Prostate gland (tissue), 2 donors: ENCODE measurements at regions not wholly inside any gene's neighbourhood (a gene's known extent, or its start where the extent isn't known, plus 50 kb on each side); places are given as distances from the start of the nearest gene placed in this dataset.

Experiments
- DNase-seq: peaks from one replicate; pipeline ENCODE4 v3.0.0-alpha.2; 2019; ENCODE audit warnings: low spot score
- H3K27ac ChIP-seq, 2 donors: fragments of 200-600 bp; sonication (generic); 2 replicates each; pipeline ENCODE4 v1.5.1; 2017 to 2019
- H3K27me3 ChIP-seq: fragments of 200-600 bp; sonication (generic); replicated peaks from 2 replicates; pipeline ENCODE4 v1.5.1; 2019; ENCODE audit not compliant: insufficient read depth
- H3K36me3 ChIP-seq, 2 donors: fragments of 200-600 bp; sonication (generic); 1 replicate in 1 of 2; 2 replicates in 1 of 2; pipeline versions ENCODE4 v1.5.1 to v1.8.1; 2017 to 2019
- H3K4me1 ChIP-seq: fragments of 200-600 bp; sonication (generic); replicated peaks from 2 replicates; pipeline ENCODE4 v1.5.1; 2019
- H3K4me3 ChIP-seq, 2 donors: fragments of 200-600 bp; sonication (generic); 2 replicates each; pipeline ENCODE4 v1.5.1; 2017 to 2019
- H3K9me3 ChIP-seq: fragments of 200-600 bp; sonication (generic); 2 replicates; pipeline ENCODE4 v1.5.1; 2017
- POLR2A ChIP-seq: fragments of 450-650 bp; IDR thresholded peaks from one replicate; pipeline ENCODE4 v1.6.1; 2016; ENCODE audit warnings: antibody characterized with exemption, mild to moderate bottlenecking
- POLR2AphosphoS5 ChIP-seq: sonication (generic); formaldehyde crosslinking; IDR thresholded peaks from one replicate; pipeline ENCODE4 v1.6.1; 2017; ENCODE audit warnings: antibody characterized with exemption
- WGBS: methylation state at CpG from one replicate; pipeline ENCODE4 v1.1.5; 2018; 5-methylcytosine and 5-hydroxymethylcytosine counted together
- intact Hi-C: fragments of 100-400 bp; cut with DNase I; formaldehyde crosslinking; loops from one replicate; pipeline ENCODE4 v1.14.2; 2022
- TF ChIP-seq, protein P1 (sequence below), 4 experiments: fragments of 200-600 bp in 2 of 4; fragments of 450-650 bp in 2 of 4; sonication (generic) in 2 of 4; IDR thresholded peaks; 1 replicate in 3 of 4; 2 replicates in 1 of 4; pipeline ENCODE4 v1.5.1; 2016 to 2019; ENCODE audit warnings: antibody characterized with exemption in 4 of 4, mild to moderate bottlenecking in 2 of 4, moderate library complexity in 2 of 4

DNA sequence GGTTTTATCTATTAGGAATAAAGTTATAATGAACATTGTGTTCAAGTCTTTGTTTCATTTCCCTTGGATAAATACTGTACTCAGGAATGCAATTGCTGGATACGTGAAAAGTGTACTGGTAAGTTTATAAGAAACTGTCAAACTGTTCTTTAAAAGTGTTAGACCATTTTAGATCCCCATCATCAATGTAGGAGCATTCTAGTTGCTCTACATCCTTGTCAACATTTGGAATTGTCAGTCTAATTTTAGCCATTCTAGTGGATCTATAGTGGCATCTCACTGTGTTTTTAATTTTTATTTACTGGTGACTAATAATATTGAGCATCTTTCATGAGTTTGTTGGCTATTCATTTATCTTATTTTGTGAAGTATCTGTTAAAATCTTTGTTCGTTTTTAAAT is 354.0 kb upstream of the NRP1 start:
- WGBS = 83% methylated on average over 2 of the region's 2 CpGs
- Histone ChIP-seq H3K27me3 (no peaks in the 10 kb centered on the region), H3K4me3 (no peak overlapping the region), H3K9me3 (no peaks in the 10 kb centered on the region), H3K36me3 (no peaks in the 10 kb centered on the region), H3K4me1 (no peaks in the 10 kb centered on the region), H3K27ac (no peak overlapping the region)
- no peak for DNase-seq
- TF ChIP-seq, protein P1, sequence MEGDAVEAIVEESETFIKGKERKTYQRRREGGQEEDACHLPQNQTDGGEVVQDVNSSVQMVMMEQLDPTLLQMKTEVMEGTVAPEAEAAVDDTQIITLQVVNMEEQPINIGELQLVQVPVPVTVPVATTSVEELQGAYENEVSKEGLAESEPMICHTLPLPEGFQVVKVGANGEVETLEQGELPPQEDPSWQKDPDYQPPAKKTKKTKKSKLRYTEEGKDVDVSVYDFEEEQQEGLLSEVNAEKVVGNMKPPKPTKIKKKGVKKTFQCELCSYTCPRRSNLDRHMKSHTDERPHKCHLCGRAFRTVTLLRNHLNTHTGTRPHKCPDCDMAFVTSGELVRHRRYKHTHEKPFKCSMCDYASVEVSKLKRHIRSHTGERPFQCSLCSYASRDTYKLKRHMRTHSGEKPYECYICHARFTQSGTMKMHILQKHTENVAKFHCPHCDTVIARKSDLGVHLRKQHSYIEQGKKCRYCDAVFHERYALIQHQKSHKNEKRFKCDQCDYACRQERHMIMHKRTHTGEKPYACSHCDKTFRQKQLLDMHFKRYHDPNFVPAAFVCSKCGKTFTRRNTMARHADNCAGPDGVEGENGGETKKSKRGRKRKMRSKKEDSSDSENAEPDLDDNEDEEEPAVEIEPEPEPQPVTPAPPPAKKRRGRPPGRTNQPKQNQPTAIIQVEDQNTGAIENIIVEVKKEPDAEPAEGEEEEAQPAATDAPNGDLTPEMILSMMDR (IDR thresholded peaks at IDR 0.05) = no peak
- TF ChIP-seq POLR2AphosphoS5 = no peak
- intact Hi-C loops = no loop called here

DNA sequence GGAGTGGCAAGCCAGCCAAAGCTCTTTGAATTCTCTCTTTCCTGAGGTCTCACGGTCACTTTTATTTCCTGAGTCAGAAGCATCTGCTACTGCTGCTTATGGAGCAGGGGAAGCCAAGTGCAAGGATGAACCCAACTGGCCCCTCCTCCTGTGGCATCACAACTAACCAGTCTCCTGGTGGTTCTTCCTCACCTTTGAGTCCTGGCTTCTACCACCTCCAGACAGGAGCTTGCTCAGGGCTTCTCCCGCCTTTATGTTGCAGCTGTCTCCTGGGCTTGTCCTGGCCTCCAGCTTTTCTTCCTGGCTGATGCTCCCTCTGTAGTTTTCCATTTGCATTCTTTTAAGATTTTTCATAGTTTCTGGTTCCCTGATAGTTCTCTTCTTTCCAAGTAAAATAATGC is 349.7 kb upstream of the NRP1 start:
- TF ChIP-seq, protein P1 (IDR thresholded peaks at IDR 0.05) = no peak
- TF ChIP-seq POLR2AphosphoS5 (no peak), POLR2A (no peak)
- no peak for DNase-seq

DNA sequence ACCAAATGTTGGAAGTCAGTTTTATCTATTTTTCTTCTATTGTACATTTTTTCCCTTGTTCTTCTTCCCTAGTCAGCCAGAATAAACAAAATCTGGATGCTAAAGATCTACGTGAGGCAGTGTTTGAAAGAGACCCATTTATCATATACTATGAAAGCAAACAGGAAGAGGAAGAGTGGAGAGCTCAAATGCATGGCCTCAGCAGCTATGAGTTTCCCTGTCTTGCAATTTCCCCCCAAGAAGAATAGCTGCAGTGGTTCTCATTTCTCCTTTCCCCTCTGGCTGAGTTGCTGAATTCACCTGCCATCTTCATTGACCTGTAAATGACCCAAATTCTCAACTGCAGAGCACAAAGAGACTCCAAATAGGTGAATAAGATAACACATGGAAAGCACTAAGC is 347.1 kb upstream of the NRP1 start:
- Histone ChIP-seq H3K27ac (no peak overlapping the region), H3K4me1 (no peaks in the 10 kb centered on the region), H3K36me3 (no peaks in the 10 kb centered on the region), H3K27me3 (no peaks in the 10 kb centered on the region), H3K4me3 (no peak overlapping the region), H3K9me3 (no peaks in the 10 kb centered on the region)
- intact Hi-C loops = no loop called here
- DNase-seq = no peak
- TF ChIP-seq, protein P1 (IDR thresholded peaks at IDR 0.05) = no peak
- TF ChIP-seq POLR2A (no peak), POLR2AphosphoS5 (no peak)
- whole genome bisulfite sequencing = 87% methylated on average over 1 of the region's 1 CpG

More for the DNA sequence above, 349.7 kb upstream of the NRP1 start:
- Histone ChIP-seq H3K4me3 (no peak overlapping the region), H3K36me3 (no peaks in the 10 kb centered on the region), H3K9me3 (no peaks in the 10 kb centered on the region), H3K4me1 (no peaks in the 10 kb centered on the region), H3K27ac (no peak overlapping the region), H3K27me3 (no peaks in the 10 kb centered on the region)
- intact Hi-C loops = no loop called here
- WGBS = 92% methylated on average over 2 of the region's 2 CpGs

DNA sequence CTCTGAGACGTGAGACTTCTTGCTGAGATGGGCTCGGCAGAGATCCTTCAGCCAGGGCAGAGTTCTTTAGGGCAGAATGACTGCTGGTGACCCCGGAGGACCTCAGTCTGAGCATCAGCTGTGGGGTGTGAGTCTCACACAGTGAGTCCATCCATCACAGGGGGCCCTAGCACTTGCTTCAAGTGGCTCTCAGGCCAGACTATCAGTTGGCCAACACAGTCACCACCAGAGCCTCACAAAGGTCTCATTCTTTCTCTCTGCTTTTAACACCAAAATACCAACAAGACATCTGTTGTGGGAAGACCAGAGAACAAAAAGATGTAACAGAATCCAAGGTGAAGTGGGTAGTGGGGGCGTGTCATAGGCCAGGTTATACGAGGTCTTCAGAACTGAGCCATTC is 345.6 kb upstream of the NRP1 start:
- Histone ChIP-seq H3K27ac (no peak overlapping the region), H3K4me3 (no peak overlapping the region), H3K4me1 (no peaks in the 10 kb centered on the region), H3K27me3 (no peaks in the 10 kb centered on the region), H3K9me3 (no peaks in the 10 kb centered on the region), H3K36me3 (no peaks in the 10 kb centered on the region)
- DNase-seq = no peak
- TF ChIP-seq POLR2A (no peak), POLR2AphosphoS5 (no peak)
- TF ChIP-seq, protein P1 (IDR thresholded peaks at IDR 0.05) = no peak
- intact Hi-C loops = no loop called here
- WGBS = 69% methylated on average over 5 of the region's 5 CpGs

GRCh38 chr10:33676606-33677339 is 342.3 kb upstream of the NRP1 start:
- no peak for TF ChIP-seq POLR2A
- TF ChIP-seq, protein P1 (IDR thresholded peaks at IDR 0.05) = no peak
- no peak for TF ChIP-seq POLR2AphosphoS5
- H3K36me3 ChIP-seq = no peaks in the 10 kb centered on the region
- H3K27me3 ChIP-seq = no peaks in the 10 kb centered on the region
- no peaks in the 10 kb centered on the region for H3K9me3 ChIP-seq
- intact Hi-C loops = no loop called here
- no peak overlapping the region for H3K27ac ChIP-seq
- DNase-seq = no peak
- 88% methylated on average over 9 of the region's 9 CpGs for WGBS
- H3K4me1 ChIP-seq = no peaks in the 10 kb centered on the region
- H3K4me3 ChIP-seq = no peak overlapping the region
